ENCODE measurements at regions not wholly inside any gene's neighbourhood (a gene's known extent, or its start where the extent isn't known, plus 50 kb on each side); places are given as distances from the start of the nearest gene placed in this dataset.

DNA sequence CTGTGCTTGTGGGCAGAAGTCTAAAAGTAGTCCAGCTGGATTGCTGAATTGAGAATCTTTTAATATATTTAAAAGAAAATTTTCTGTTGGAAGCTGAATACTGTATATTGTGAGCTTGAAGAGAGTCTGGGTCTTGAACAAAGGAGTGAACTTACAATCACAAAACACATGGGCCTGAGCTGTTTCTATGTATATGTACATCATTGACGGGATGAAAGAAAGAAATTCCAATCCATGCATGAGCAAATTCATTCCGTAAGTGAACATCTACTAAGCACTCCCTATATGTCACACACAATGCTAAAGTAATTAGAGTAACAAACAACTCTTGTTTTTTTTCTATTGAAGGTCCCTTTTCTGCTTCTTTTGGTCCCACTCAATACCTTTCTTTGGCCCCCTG is 331.0 kb downstream of the HS3ST1 start:
- Histone ChIP-seq H3K27me3 (ENCODE audit: control insufficient read depth, insufficient read depth, low read length) (no peaks in the 10 kb centered on the region), H3K9ac (no peak overlapping the region), H3K4me2 (ENCODE audit: low read length) (no peak overlapping the region), H3K36me3 (ENCODE audit: control insufficient read depth, insufficient read depth, low read length) (no peaks in the 10 kb centered on the region), H2AFZ (no peak overlapping the region), H3K4me1 (no peaks in the 10 kb centered on the region), H3K4me3 (ENCODE audit: low read depth, low read length) (no peak overlapping the region), H3K79me2 (no peaks in the 10 kb centered on the region), H3K27ac (no peak overlapping the region), H3K9me3 (ENCODE audit: control insufficient read depth, low read length) (no peaks in the 10 kb centered on the region)
- no peak for TF ChIP-seq CTCF (IDR thresholded peaks at IDR 0.05)

DNA sequence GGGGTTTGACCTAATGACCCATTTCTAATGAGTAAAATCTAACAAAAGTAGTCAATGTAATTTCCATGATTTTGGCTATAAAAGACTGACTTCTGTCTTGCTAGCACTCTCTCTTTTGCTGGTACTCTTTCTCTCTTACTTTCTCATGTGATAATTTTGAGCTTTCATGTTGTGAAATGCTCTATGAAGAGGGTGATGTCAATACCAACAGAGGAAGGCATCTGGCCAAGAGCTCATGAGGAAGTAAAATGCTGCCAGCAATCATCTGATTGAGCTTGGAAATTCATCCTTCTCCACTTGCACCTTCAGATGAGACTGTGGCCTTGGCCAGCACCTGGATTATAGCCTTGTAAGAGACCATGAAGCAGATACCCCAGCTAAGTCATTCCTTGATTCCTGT is 347.7 kb downstream of the HS3ST1 start:
- H3K27ac ChIP-seq = no peak overlapping the region
- no peaks in the 10 kb centered on the region for H3K9me3 ChIP-seq (ENCODE audit: control insufficient read depth, low read length)

DNA sequence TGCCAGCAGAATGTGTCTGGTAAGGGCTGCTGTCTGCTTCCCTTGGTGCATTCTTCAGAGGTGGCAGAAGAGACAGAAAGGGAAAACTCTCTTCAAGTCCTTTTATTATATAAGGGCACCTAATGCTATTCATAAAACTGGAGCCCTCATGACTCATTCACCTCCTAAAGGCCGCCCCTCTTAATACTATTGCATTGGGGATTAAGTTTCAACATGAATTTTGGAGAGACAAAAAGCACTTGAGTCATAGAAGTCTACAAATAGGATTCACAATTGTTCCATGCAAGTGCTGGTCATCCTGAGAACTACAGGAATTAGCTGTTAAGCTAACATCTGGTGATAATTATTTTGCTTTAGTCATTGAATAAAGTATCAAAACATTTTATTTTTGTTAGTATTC is 349.5 kb downstream of the HS3ST1 start:
- no peaks in the 10 kb centered on the region for H3K9me3 ChIP-seq (ENCODE audit: control insufficient read depth, low read length)
- no peaks in the 10 kb centered on the region for H3K36me3 ChIP-seq (ENCODE audit: control insufficient read depth, insufficient read depth, low read length)
- no peak overlapping the region for H3K4me2 ChIP-seq (ENCODE audit: low read length)
- H3K27ac ChIP-seq = no peak overlapping the region
- no peak overlapping the region for H3K9ac ChIP-seq
- TF ChIP-seq CTCF (IDR thresholded peaks at IDR 0.05) = no peak
- H3K79me2 ChIP-seq = no peaks in the 10 kb centered on the region
- H2AFZ ChIP-seq = no peak overlapping the region
- H3K4me1 ChIP-seq = no peaks in the 10 kb centered on the region
- H3K4me3 ChIP-seq (ENCODE audit: low read depth, low read length) = no peak overlapping the region
- H3K27me3 ChIP-seq (ENCODE audit: control insufficient read depth, insufficient read depth, low read length) = no peaks in the 10 kb centered on the region

More for the DNA sequence above, 347.7 kb downstream of the HS3ST1 start:
- no peaks in the 10 kb centered on the region for H3K4me1 ChIP-seq
- no peak overlapping the region for H3K4me3 ChIP-seq (ENCODE audit: low read depth, low read length)
- H3K9ac ChIP-seq = no peak overlapping the region
- H3K27me3 ChIP-seq (ENCODE audit: control insufficient read depth, insufficient read depth, low read length) = no peaks in the 10 kb centered on the region
- H3K36me3 ChIP-seq (ENCODE audit: control insufficient read depth, insufficient read depth, low read length) = no peaks in the 10 kb centered on the region
- no peaks in the 10 kb centered on the region for H3K79me2 ChIP-seq
- no peak for TF ChIP-seq CTCF (IDR thresholded peaks at IDR 0.05)
- H2AFZ ChIP-seq = no peak overlapping the region
- no peak overlapping the region for H3K4me2 ChIP-seq (ENCODE audit: low read length)

DNA sequence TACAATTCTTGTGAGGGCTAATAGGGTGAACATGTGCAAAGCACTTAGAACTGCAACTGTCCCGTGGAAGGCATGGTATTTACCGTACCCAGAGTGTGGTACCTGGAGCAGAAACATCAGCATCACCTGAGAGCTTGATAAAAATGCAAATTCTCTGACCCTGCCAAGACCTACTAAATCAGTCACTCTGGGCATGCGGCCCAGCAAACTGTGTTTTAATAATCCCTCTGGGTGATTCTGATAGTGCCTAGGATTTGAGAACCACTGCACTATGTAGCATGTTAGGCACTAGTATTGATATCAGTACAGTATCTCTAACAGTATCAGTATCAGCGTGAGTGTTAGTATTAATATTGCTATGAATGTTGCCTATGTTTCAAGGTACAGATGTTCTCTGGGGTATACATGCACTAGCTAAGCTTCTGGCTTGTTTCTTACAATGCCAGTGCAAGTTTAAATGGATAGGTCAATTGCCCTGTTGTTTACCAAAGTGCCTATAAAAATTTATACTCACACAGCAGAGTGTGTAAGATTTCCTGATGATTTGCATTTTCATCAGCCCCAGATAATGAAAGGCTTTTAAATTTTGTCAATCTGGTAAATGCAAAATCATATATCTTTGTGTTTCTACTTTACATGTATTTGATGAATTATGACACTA is 354.0 kb downstream of the HS3ST1 start:
- Histone ChIP-seq H2AFZ (no peak overlapping the region), H3K4me2 (ENCODE audit: low read length) (no peak overlapping the region), H3K36me3 (ENCODE audit: control insufficient read depth, insufficient read depth, low read length) (no peaks in the 10 kb centered on the region), H3K4me1 (no peaks in the 10 kb centered on the region), H3K27ac (no peak overlapping the region), H3K4me3 (ENCODE audit: low read depth, low read length) (no peak overlapping the region), H3K79me2 (no peaks in the 10 kb centered on the region), H3K9ac (no peak overlapping the region), H3K27me3 (ENCODE audit: control insufficient read depth, insufficient read depth, low read length) (no peaks in the 10 kb centered on the region), H3K9me3 (ENCODE audit: control insufficient read depth, low read length) (no peaks in the 10 kb centered on the region)
- TF ChIP-seq CTCF (IDR thresholded peaks at IDR 0.05) = no peak

GRCh38 chr4:11073621-11074051 is 355.1 kb downstream of the HS3ST1 start:
- Histone ChIP-seq H3K36me3 (ENCODE audit: control insufficient read depth, insufficient read depth, low read length) (no peaks in the 10 kb centered on the region), H3K9ac (no peak overlapping the region), H3K9me3 (ENCODE audit: control insufficient read depth, low read length) (no peaks in the 10 kb centered on the region), H3K4me3 (ENCODE audit: low read depth, low read length) (no peak overlapping the region), H3K27ac (no peak overlapping the region), H3K4me2 (ENCODE audit: low read length) (no peak overlapping the region), H3K27me3 (ENCODE audit: control insufficient read depth, insufficient read depth, low read length) (no peaks in the 10 kb centered on the region), H3K79me2 (no peaks in the 10 kb centered on the region), H2AFZ (no peak overlapping the region), H3K4me1 (no peaks in the 10 kb centered on the region)
- TF ChIP-seq CTCF (IDR thresholded peaks at IDR 0.05) = no peak
